Pancreas (tissue), 10 donors: ENCODE measurements at regions not wholly inside any gene's neighbourhood (a gene's known extent, or its start where the extent isn't known, plus 50 kb on each side); places are given as distances from the start of the nearest gene placed in this dataset.

Experiments used
- ATAC-seq, 4 donors: fragments of 200-7000 bp; cut with Tn5 transposase; one replicate each; pipeline versions ENCODE4 v1.8.0 to v1.9.1; 2020; ENCODE audit warnings: mild to moderate bottlenecking in 4 of 4, moderate library complexity in 4 of 4
- DNase-seq, 6 donors: peaks; one replicate each; pipeline ENCODE4 v3.0.0-alpha.2; 2020
- FAIRE-seq: peaks from 2 replicates; lab custom pipeline; 2012; peaks lifted over from hg19 to GRCh38; lab: Jason Lieb, UNC
- H3K27ac ChIP-seq, 4 donors: fragments of 200-600 bp; sonication (generic); 1 replicate in 3 of 4; 2 replicates in 1 of 4; pipeline versions ENCODE4 v1.5.0 to v1.8.0; 2020
- H3K27me3 ChIP-seq, 4 donors: fragments of 200-600 bp; one replicate each; pipeline ENCODE4 v1.8.0; 2021
- H3K36me3 ChIP-seq, 3 donors: fragments of 200-600 bp; sonication (generic) in 1 of 3; one replicate each; pipeline versions ENCODE4 v1.5.0 to v1.8.0; 2020 to 2021
- H3K4me1 ChIP-seq, 3 donors: fragments of 200-600 bp; one replicate each; pipeline ENCODE4 v1.8.0; 2021
- H3K4me3 ChIP-seq, 4 donors: fragments of 200-600 bp; sonication (generic) in 2 of 4; one replicate each; pipeline versions ENCODE4 v1.5.0 to v1.8.0; 2020 to 2021
- H3K9me3 ChIP-seq, 4 donors: fragments of 200-600 bp; one replicate each; pipeline ENCODE4 v1.8.0; 2021
- CTCF ChIP-seq, 4 donors: fragments of 200-600 bp; sonication (generic) in 3 of 4; IDR thresholded peaks; one replicate each; pipeline versions ENCODE4 v1.5.0 to v1.8.0; 2021; ENCODE audit warnings: antibody characterized with exemption in 4 of 4
- WGBS, 2 donors: extraction: QIAGEN DNeasy Blood & Tissue Kit; methylation state at CpG; one replicate each; pipeline ENCODE4 v1.1.7; 2013; 5-methylcytosine and 5-hydroxymethylcytosine counted together
- intact Hi-C, 3 donors: fragments of 100-400 bp; cut with DNase I; formaldehyde crosslinking; loops; one replicate each; pipeline versions ENCODE4 v1.11.1 to v1.14.2; 2022
- donor health status: healthy with polysubstance abuse.
- donor health status: DM: no; HTN: no; CAD: no; lungs with moderate emphysema.
- donor health status: DM: no; HTN: no; CAD: no.
- donor health status: control.
- donor health status: control.
- donor health status: Bipolar disorder and iron deficiency.
- donor health status: DM: yes; HTN: yes; CAD: no.
- donor health status: DM: no; HTN: no; CAD: no.
- donor health status: DM: no; HTN: no; CAD: no.
- donor health status: DM: yes; HTN: yes; CAD: no.

DNA sequence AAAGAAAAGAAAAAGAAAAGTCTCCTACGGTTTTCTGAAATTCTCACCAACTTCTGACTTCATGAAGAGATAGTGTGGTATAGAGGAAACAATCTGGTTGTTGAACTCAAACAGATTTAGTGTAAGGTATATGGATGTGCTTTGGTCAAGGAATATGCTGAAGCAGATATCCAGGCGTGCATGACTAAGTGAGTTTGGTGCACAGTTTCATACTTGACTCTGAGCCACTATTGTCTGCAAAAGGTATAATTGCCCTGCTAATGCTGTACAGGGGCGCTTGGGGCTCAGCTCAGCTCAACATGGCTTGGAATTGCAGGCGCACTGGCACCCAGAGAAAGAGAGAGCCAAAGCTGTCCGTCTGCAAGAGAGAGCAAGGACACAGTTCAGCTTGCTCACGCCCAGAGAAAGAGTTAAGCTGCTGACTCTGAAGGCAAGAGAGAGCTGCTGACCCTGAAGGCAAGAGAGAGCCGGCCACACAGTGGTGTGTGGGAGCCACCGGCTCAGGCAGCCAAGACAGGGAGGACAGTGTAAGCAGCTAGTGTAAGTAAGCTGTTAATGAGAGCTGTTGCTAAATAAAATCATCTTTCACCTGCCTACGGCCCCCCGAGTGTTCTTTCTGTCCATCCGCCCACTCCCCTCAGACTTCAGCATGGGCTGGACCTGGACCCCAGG, 66.4 kb upstream of the SLC38A4 start:
- no peak for TF ChIP-seq CTCF (IDR thresholded peaks at IDR 0.05)
- no peak for ATAC-seq
- Histone ChIP-seq H3K27ac (no peak overlapping the region), H3K4me1 (no peaks in the 10 kb centered on the region), H3K36me3 (no peaks in the 10 kb centered on the region), H3K27me3 (no peaks in the 10 kb centered on the region), H3K9me3 (no peaks in the 10 kb centered on the region), H3K4me3 (no peak overlapping the region)
- DNase-seq: no peak
- no peak for FAIRE-seq
- 81 to 83% methylated on average over 11 of the region's 11 CpGs for WGBS, 2 donors
- intact Hi-C loops: no loop called here

- no peak for TF ChIP-seq CTCF (IDR thresholded peaks at IDR 0.05)
- 70 to 80% methylated on average over 4 of the region's 4 CpGs for WGBS, 2 donors
- no peaks in the 10 kb centered on the region for H3K4me1 ChIP-seq
- intact Hi-C loops: no loop called here
- no peak overlapping the region for H3K4me3 ChIP-seq
- FAIRE-seq (no peak), DNase-seq (no peak), ATAC-seq (no peak)
- H3K27ac ChIP-seq: no peak overlapping the region
- H3K9me3 ChIP-seq: no peaks in the 10 kb centered on the region
- H3K27me3 ChIP-seq: no peaks in the 10 kb centered on the region
- no peaks in the 10 kb centered on the region for H3K36me3 ChIP-seq
These were observed 67.1 kb upstream of the SLC38A4 start for GRCh38 chr12:46892887-46893286.

DNA sequence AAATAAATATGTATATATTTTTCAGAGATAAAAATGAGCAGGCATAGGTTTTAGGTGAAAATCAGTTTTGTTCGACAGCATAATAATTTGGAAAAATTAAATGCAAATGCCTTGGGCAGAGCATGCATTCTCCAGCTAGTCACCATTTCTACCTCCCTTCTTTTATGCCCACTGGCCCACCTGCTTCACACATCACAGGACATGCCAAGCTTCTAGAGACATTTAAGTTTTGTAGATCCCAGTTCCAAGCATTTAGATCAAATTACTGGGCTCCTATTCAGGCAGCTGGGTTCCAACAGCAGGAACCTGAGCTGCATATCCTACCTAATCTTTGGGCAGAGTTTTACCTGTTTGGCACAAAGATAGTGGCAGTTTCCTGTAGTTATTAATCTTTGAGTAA, 67.6 kb upstream of the SLC38A4 start:
- no peak for DNase-seq
- no peak for FAIRE-seq
- no peak for ATAC-seq
- intact Hi-C loops: no loop called here
- no peaks in the 10 kb centered on the region for H3K27me3 ChIP-seq
- no peak overlapping the region for H3K27ac ChIP-seq
- no peaks in the 10 kb centered on the region for H3K36me3 ChIP-seq
- H3K4me3 ChIP-seq: no peak overlapping the region
- WGBS, 2 donors: 86 to 93% methylated on average over 1 of the region's 1 CpG
- no peak for TF ChIP-seq CTCF (IDR thresholded peaks at IDR 0.05)
- H3K9me3 ChIP-seq: no peaks in the 10 kb centered on the region
- no peaks in the 10 kb centered on the region for H3K4me1 ChIP-seq

GRCh38 chr12:46895726-46896125, 69.9 kb upstream of the SLC38A4 start:
- no peak overlapping the region for H3K4me3 ChIP-seq
- no peak overlapping the region for H3K27ac ChIP-seq
- intact Hi-C loops: loop anchor here in 1 of 3 donors (2.0 kb wide), 1 partner anchor 21 kb away; no protein-coding TSS in a partner anchor
- no peak for FAIRE-seq
- no peaks in the 10 kb centered on the region for H3K27me3 ChIP-seq
- 33 to 40% methylated on average over 3 of the region's 3 CpGs for WGBS, 2 donors
- no peaks in the 10 kb centered on the region for H3K9me3 ChIP-seq
- no peak for DNase-seq
- no peaks in the 10 kb centered on the region for H3K4me1 ChIP-seq
- H3K36me3 ChIP-seq: no peaks in the 10 kb centered on the region
- no peak for ATAC-seq
- TF ChIP-seq CTCF (IDR thresholded peaks at IDR 0.05): no peak

DNA sequence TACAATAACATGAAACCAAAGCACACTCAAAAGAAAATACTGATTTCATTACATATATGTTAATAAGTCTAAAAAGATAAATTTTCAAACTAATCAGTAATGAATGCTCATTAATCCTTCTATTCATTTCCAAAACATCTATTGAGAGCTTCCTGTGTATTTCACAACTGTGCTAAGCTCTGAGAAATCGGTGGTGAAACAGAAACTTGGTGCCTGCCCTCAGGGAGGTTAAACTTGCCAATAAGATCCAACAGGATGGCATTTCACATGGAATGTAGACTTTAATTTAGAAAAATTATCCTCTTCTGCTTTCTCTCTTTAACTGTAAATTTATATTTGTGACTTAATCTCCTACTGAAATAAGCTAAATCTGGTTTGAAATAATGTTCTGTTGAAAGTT, 70.9 kb upstream of the SLC38A4 start:
- Histone ChIP-seq H3K4me3 (no peak overlapping the region), H3K27ac (no peak overlapping the region), H3K4me1 (no peaks in the 10 kb centered on the region), H3K27me3 (no peaks in the 10 kb centered on the region), H3K9me3 (no peaks in the 10 kb centered on the region), H3K36me3 (no peaks in the 10 kb centered on the region)
- no peak for ATAC-seq
- no peak for FAIRE-seq
- 0% methylated on average over 1 of the region's 1 CpG for WGBS, 2 donors
- TF ChIP-seq CTCF (IDR thresholded peaks at IDR 0.05): no peak
- intact Hi-C loops: loop anchor here in 1 of 3 donors (2.0 kb wide), 1 partner anchor 20 kb away; no protein-coding TSS in a partner anchor
- DNase-seq: no peak
